ENCODE measurements at regions not wholly inside any gene's neighbourhood (a gene's known extent, or its start where the extent isn't known, plus 50 kb on each side); places are given as distances from the start of the nearest gene placed in this dataset.

DNA sequence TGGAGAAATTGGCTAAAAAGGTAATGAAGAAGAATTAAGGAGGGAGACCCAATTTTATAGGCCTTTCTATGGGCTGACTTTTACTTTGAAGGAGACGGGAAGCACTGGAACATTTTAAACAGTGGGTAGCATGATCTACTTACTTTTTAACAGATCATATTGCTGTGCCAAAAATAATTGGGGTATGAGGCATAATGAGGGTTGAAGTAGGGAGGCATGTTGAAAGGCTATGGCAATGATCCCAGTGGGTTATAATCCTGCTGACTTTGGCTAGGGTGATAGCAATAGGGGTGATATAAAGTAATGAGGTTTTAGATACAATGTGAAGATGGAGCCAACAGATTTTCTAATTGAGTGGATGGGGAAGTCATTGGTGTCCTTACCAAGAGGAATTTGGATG is 73.2 kb downstream of the GPR37 start:
- no peak for DNase-seq (ENCODE audit: low read depth in 2 of 3, low spot score in 1 of 3)

DNA sequence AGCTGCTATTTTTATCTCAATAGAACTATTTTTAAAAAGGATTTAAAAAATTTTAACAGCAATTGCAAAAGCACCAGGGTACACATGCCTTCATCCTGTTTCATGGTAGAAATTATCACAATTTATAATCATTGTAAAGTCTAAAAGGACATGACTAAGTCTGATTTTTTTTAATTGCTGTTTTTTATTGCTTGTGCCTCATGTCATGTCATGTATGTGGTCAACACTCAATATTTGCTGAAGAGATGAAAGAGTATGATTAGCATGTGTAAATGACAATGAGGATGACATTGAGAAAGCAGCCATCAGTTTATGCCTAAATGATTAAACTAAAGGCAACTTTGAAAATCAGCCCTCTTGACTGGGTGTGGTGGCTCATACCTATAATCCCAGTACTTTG is 74.8 kb downstream of the GPR37 start:
- no peak for DNase-seq (ENCODE audit: low read depth in 2 of 3, low spot score in 1 of 3)

DNA sequence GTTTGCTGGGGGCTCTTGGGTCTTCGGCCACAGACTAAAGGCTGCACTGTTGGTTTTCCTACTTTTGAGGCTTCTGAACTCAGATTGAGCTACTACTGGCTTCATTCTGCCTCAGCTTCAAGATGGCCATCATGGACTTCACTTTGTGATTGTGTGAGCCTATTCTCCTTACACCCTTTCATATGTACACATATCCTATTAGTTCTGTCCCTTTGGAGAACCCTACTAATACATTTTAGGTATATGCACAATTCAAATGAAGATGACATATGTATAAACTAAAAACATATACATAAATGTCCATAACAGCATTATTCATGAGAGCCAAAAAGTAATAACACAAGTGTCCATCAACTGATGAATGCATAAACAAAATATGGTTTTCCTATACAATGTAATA is 75.7 kb downstream of the GPR37 start:
- DNase-seq (ENCODE audit: low read depth in 2 of 3, low spot score in 1 of 3) = no peak

DNA sequence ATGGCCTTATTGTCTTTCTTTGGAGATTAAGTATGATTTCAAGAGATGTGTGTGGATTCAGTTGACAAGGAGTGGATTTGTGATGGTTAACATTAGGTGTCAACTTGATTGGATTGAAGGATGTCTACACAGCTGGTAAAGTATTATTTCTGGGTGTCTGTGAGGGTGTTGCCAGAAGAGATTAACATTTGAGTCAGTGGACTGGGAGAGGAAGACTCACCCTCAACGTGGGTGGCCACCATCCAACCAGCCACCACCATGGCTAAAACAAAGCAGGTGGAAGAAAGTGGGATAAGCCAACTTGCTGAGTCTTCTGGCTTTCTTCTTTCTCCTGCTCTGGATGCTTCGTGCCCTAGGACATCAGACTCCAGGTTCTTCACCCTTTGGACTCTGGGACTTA is 76.1 kb downstream of the GPR37 start:
- no peak for DNase-seq (ENCODE audit: low read depth in 2 of 3, low spot score in 1 of 3)

DNA sequence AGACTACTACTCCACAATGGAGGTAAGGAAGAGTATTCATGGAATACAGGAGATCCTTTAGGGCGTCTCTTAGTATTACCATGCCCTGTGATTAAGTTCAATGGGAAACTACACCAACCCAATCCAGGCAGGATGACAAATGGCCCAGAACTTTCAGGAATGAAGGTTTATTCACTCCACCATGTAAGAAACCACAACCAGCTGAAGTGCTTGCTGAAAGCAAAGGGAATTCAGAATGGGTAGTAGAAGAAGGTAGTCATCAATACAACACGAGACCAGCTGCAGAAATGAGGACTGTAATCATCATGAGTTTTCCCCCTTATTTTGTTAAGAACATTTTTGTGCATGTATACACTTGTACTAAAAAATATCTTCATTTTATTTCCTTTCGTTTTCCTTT is 76.6 kb downstream of the GPR37 start:
- no peak for DNase-seq (ENCODE audit: low read depth in 2 of 3, low spot score in 1 of 3)

DNA sequence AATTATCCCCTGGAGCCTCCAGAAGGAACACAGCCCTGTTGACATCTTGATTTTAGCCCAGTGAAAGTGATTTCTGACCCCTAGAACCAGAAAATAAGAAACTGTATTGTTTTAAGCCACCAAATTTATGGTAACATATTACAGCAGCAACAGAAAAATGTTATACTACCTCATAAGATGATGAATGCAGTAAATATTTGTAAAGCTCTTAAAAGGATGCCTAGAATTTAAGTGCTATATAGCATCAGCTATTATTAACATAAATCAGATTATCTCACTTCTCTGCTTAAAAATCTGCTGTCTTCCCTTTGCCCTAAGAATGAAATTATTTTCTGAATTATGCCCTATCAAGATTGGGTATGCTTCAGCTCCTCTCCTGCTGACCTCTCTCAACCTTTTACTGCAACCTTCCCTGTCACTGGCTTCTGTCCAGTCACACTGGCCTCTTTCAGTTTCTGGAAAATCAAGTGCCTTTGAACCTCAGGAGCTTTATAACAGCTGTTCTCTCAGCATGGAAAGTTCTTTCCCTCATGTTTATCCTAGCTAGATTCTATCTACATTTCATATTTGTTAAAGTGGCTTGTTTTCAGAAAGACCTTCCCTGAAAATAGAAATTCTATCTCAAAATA is 78.9 kb downstream of the GPR37 start:
- DNase-seq (ENCODE audit: low read depth in 2 of 3, low spot score in 1 of 3) = no peak

DNA sequence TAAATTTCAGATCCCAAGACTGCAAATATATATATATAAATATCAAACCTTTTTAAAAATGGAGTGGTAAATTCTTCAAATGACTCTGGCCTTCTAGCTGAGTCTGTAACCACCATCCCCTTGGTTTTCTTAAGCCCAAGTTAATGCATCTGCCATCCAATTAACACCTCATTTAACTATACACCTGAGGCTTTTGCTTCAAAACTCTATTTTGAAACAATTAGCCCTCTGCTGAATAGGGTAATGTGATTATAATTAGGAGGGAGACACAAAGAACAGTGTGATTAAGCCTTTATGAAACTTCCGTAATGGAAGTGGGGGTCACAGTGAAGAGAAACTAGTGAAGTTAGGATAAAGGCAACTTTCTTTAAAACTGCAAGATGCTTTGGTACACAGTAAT is 83.6 kb downstream of the GPR37 start:
- no peak for DNase-seq (ENCODE audit: low read depth in 2 of 3, low spot score in 1 of 3)

DNA sequence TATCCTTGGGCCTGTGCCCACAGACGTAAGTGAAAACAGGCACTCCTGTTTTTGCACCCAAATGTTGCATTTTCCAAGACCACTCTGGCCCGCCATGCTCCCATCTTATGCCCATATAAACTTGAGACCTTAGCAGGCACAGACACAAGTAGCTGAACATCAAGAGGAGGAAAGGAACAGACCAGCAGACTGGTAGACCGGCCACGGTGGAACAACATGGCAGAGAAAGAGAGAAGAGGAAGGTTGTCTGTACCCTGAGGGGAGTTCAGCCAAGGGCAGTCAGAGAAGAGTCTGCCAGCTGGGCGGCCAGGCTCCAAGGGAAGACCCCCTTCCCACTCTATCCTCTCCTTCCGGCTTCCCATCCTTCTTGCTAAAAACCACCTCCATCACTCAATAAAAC is 85.3 kb downstream of the GPR37 start:
- no peak for DNase-seq (ENCODE audit: low read depth in 2 of 3, low spot score in 1 of 3)

DNA sequence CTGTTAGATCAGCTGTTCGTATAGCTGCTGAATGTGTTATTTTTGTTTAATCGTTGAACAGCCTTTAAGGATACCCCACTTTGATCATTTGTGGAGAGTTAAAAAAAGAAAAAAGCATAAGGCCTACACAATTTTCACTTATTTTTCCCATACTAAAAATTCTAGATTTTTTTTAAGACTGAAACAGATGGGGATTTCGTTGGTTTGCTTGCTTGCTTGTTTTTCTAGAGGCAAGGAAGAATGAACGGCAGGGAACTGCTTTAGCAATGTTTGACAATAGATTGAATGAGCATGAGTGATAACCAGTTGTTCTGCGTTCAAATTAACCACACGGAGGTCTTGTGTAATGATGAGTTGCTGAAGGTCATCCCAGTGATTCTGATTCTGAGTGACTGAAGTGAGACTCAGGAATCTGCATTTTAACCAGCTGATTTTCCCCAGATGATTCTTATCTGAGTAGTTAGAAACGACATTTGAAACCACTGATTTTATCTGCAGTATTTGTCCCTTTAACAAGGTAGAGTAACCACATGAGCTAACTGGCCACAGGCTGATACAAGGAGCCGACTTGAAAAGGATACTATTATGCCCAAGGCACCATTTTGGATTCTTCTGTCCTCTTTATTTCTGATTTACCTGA is 85.9 kb downstream of the GPR37 start:
- no peak for DNase-seq (ENCODE audit: low read depth in 2 of 3, low spot score in 1 of 3)

DNA sequence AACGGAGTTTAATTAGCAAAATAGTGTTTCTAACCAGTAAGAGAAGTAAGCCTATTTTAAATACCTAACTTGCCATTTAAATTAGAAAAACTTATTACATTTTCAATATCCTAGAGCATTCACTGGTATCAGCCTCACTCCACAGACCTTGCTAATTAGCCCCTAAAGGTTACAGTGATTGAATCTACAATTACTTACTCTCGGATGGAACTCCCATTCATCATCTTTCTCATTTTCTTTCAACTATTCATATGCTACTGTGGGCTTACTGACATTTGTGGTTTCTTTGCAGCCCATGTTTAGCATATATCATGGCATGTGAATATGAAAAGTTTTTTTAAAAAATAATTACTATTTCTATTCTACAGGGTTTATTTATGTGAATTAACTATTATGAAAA is 86.4 kb downstream of the GPR37 start:
- DNase-seq (ENCODE audit: low read depth in 2 of 3, low spot score in 1 of 3) = no peak

DNA sequence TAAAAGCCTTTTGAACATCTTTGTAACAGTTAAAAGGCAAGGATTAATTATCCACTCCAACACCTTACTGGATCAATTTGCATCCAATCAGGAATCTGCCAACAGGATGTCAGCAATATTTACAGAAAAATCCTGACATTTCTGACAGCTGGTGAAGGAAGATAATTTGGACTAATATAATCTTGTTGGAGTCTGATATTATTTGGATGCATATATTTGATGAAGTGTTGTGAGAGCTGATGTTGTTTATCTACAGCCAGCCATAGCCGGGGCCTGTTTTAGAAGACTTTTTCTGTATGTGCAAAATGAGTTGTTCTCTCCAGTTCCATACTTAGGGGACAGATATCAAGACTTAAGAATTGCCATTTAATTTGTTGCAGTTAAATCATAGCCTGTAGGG is 91.1 kb downstream of the GPR37 start:
- no peak for DNase-seq (ENCODE audit: low read depth in 2 of 3, low spot score in 1 of 3)

DNA sequence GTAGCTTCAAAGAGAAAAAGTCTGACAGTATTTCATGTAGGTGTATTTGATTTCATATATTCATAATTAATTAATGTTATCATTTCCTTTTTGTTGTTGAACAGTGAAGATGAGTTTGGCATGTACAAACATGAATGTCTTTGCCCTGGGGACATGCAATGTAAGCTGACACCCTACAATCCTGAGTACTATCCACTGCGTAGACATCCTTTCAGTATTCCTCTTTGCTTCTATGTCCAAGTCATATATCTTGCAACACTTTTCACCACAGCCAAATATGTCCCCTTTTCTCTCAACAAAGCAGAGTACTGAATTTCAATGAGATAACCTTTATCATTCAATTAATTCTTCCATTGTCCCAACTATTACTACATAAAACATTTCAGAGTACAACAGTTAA is 93.6 kb downstream of the GPR37 start:
- no peak for DNase-seq (ENCODE audit: low read depth in 2 of 3, low spot score in 1 of 3)

DNA sequence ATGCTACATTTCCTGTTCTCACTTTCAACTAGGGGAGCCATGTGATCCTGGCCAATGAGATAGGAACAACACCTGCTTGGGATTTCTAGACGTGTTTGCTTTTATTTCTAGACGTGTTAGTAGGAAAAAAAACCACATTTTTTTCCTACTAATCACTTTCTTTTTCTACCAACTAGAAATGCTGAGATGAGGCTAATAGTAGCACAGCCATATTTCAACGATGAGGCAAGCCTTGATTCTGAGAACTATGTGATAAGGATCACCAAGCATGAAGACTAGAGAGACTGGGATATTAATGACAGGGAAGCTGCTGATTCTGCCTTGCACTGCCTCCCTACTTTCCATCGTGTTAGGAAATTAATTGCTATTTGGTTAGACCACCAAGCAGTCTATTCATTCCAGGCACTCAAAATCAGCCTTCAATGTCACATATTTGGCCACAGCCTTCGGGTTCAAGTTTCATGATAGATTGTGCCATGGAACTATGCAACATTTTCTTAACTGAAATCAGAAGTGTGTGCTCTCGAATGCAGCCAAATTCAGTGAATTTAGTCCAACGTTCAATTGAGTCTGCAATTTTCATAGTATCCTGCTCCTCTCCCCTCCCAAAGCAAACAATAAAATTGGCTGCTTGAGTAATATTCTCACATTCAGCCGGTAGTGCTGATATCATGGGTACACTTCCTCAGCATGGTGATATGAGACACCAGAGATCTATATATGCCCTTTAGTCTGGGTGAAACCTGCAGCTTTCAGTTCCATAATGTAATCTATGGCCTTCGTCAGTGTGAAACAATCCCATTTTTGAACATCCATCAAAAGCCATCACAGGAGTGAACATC is 98.1 kb downstream of the GPR37 start:
- DNase-seq (ENCODE audit: low read depth in 2 of 3, low spot score in 1 of 3) = no peak

DNA sequence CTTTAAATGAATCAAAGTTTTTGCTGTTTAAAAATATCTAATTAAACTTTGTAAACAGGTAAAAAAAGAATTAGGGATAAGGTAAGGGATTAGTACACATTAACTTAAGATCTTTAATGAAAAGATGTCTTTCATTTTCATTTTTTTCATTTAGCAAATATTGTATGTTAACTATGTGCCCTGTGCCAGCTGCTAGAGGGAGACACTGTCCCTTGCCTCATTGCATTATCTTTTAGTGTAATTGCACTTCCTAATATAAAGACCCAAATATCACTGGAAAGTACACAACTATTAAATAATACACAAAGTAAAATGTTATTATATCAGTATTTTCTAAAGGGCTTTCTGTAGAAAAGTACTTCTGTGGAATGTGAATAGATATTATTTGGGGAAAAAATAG is 102.7 kb downstream of the GPR37 start:
- no peak for DNase-seq (ENCODE audit: low read depth in 2 of 3, low spot score in 1 of 3)

DNA sequence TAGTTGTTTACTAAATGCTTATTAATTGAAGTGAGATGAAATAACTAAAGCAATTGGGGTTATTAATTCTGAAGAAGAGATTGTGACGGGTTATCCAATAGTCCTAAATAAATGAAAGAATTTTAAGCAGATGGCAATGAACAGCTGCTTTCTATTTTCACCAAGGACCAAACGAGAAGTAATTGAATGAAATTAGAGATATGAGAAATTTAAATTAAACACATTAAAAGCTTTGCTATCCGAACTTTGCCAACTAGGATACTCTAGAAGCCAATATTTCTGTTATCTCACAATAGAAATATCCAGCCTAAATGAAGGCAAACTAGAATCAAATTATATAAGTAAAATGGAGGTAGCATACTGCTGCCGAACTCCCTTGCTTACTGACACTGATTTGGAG is 103.2 kb downstream of the GPR37 start:
- DNase-seq (ENCODE audit: low read depth in 2 of 3, low spot score in 1 of 3) = no peak

DNA sequence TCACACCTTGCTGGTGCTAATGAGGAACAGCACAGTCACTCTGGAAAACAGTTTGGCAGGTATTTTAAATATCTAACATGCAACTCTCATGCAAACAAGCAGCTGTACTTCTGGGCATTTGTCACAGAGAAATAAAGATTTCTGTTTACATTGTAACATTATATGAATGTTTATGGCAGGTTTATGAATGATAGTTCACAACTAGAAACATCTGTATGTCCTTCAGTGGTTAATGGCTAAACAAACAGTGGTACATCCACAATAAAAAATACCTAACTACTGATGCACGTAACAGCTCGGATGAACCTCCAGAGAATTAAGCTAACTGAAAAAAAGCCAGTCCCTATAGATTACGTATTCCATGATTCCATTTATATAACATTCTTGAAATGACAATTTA is 109.6 kb downstream of the GPR37 start:
- DNase-seq (ENCODE audit: low read depth in 2 of 3, low spot score in 1 of 3) = no peak

DNA sequence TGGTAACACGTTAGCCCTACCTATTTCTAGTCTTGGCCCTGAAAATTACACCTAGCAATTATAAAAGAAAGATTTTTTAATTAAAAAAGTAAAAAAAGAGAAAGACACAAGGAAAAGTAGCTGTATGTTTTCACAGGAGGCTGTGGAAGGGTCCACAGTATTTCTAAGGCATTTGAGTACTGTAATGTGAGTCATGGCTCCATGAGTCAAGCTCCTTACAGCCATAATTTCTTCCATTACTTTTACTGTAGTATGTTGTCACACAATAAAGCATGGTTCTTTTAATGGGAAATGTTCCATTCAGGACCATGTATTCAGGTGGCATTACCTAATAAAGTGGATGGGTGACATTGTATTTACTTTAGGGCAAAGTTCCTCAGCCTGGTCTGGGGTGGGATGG is 113.4 kb downstream of the GPR37 start:
- no peak for DNase-seq (ENCODE audit: low read depth in 2 of 3, low spot score in 1 of 3)

DNA sequence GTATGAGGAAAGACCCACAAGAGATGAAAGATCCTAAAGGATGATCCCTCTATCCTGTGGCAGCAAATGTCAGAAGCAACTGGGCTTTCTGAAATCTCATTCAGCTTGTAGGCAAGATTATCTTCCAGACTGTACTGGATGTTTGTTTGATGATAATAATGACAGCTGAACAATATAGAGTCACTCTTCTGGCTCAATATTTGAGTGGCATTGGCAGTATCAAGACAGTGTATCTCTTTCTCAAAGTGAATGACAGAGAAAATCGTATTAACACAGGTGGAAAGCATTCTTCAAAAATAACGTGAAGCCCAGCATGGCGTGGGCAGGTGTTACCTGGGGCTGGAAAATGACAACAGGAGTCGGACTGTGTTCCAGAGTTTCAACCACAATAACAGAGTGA is 114.5 kb downstream of the GPR37 start:
- no peak for DNase-seq (ENCODE audit: low read depth in 2 of 3, low spot score in 1 of 3)

DNA sequence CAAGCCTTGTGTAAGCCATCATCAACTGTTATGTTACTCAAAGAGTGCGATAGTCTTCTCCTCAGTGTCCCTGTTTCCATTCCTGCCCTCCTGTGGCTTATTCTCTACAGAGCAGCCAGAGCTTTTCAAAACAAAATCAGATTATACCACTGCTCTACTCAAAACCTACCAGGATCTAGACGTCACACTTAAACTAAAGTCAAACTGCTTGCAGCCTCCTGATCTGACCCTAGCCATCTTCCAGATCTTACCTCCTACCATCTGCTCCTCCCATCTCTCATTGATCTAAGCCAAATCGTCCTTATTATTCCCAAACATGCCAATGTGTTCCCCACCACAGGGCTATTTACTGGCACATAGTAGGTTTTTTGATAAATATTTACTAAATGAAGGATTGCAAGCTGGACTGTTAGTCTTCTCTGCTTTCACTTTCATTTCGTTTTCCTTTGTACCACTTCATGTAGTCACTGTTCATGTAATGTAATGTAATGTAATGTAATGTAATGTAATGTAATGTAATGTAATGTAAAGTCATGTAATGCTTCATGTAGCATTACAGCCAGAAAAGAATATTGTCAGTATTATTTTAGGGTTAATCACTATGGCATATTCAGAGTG is 116.1 kb downstream of the GPR37 start:
- no peak for DNase-seq (ENCODE audit: low read depth in 2 of 3, low spot score in 1 of 3)

DNA sequence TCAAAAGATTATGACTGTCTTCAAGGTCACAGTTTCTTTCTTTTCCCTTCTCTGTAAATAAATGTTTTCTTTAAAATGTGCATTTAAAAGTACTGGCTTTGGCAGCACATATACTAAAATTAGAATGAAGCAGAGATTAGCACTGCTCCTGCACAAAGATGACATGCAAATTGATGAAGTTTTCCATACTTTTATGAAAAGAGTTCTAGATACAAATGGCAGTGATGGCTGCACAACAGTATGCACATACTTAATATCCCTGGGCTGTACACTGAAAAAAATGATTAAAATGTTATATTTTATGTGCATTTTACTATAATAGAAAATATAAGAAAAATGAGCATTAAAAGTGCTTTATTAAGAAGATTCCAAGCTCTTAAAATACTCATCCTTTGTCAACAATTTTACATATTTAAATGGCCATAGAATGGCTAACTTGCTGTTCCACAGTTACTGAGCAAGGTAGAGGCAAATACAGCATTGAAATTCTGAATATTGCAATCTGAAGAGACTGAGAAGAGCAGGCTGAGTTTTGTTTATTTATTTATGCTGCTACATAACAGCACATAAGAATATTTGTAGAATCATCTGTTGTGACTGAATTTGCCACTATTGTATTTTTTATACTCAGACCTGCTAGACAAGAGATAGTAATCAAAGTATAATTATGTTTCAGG is 117.8 kb downstream of the GPR37 start:
- no peak for DNase-seq (ENCODE audit: low read depth in 2 of 3, low spot score in 1 of 3)

DNA sequence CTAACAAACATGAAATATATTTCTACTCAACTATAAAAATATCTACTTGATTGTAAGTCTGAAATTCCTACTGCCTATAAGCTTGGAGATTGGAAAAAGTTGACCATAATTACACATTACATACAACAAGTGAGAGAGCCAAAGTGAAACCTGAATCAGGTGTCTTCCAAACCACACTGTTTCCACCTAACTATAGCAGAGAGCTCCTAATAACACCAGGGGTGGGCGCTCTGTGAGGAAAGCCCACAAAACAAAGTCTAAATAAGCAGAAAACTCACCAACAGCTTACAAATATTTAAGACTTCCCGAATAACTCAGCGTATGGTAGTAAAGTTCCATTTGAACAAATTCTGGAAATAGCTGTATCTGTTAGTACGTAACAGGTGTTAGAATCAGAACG is 119.9 kb downstream of the GPR37 start:
- DNase-seq (ENCODE audit: low read depth in 2 of 3, low spot score in 1 of 3) = no peak

Data from stimulated activated CD4-positive, alpha-beta T cell treated with anti-CD3 and anti-CD28 coated beads, Interleukin-12 subunit alpha, Interleukin-12 subunit beta, amount 100 ng/mL, for 48 hours (primary cell).